ENCODE measurements at regions not wholly inside any gene's neighbourhood (a gene's known extent, or its start where the extent isn't known, plus 50 kb on each side); places are given as distances from the start of the nearest gene placed in this dataset.

GRCh38 chr16:82405736-82406135 is 221.0 kb upstream of the CDH13 start:
- DNase-seq (ENCODE audit: low read depth), result no peak

GRCh38 chr16:82404586-82405315 is 222.0 kb upstream of the CDH13 start:
- DNase-seq (ENCODE audit: low read depth), result no peak

GRCh38 chr16:82402665-82403218 is 224.0 kb upstream of the CDH13 start:
- DNase-seq (ENCODE audit: low read depth), result no peak

GRCh38 chr16:82400046-82400445 is 226.7 kb upstream of the CDH13 start:
- no peak for DNase-seq (ENCODE audit: low read depth)

GRCh38 chr16:82396509-82396908 is 226.5 kb upstream of the MPHOSPH6 start:
- no peak for DNase-seq (ENCODE audit: low read depth)

GRCh38 chr16:82395212-82395611 is 225.2 kb upstream of the MPHOSPH6 start:
- no peak for DNase-seq (ENCODE audit: low read depth)

GRCh38 chr16:82391690-82392089 is 221.7 kb upstream of the MPHOSPH6 start:
- DNase-seq (ENCODE audit: low read depth), result no peak

GRCh38 chr16:82389956-82390650 is 220.1 kb upstream of the MPHOSPH6 start:
- no peak for DNase-seq (ENCODE audit: low read depth)

GRCh38 chr16:82386761-82387160 is 216.7 kb upstream of the MPHOSPH6 start:
- no peak for DNase-seq (ENCODE audit: low read depth)

GRCh38 chr16:82384949-82385348 is 214.9 kb upstream of the MPHOSPH6 start:
- no peak for DNase-seq (ENCODE audit: low read depth)

- DNase-seq (ENCODE audit: low read depth), result no peak
Observed at GRCh38 chr16:82384017-82384416, 214.0 kb upstream of the MPHOSPH6 start.

GRCh38 chr16:82382521-82382920 is 212.5 kb upstream of the MPHOSPH6 start:
- no peak for DNase-seq (ENCODE audit: low read depth)

- no peak for DNase-seq (ENCODE audit: low read depth)
Observed at GRCh38 chr16:82379551-82379950, 209.5 kb upstream of the MPHOSPH6 start.

GRCh38 chr16:82373976-82374375 is 204.0 kb upstream of the MPHOSPH6 start:
- DNase-seq (ENCODE audit: low read depth), result no peak

- no peak for DNase-seq (ENCODE audit: low read depth)
Observed at GRCh38 chr16:82370282-82370681, 200.3 kb upstream of the MPHOSPH6 start.

- DNase-seq (ENCODE audit: low read depth), result no peak
Observed at GRCh38 chr16:82368041-82368440, 198.0 kb upstream of the MPHOSPH6 start.

- DNase-seq (ENCODE audit: low read depth), result no peak
Observed at GRCh38 chr16:82366462-82366861, 196.4 kb upstream of the MPHOSPH6 start.

- DNase-seq (ENCODE audit: low read depth), result no peak
Observed at GRCh38 chr16:82364690-82365089, 194.7 kb upstream of the MPHOSPH6 start.

- no peak for DNase-seq (ENCODE audit: low read depth)
Observed at GRCh38 chr16:82363026-82363816, 193.2 kb upstream of the MPHOSPH6 start.

- no peak for DNase-seq (ENCODE audit: low read depth)
Observed at GRCh38 chr16:82361885-82362284, 191.9 kb upstream of the MPHOSPH6 start.

GRCh38 chr16:82360024-82360783 is 190.2 kb upstream of the MPHOSPH6 start:
- no peak for DNase-seq (ENCODE audit: low read depth)
